Stimulated activated CD4-positive, alpha-beta T cell treated with anti-CD3 and anti-CD28 coated beads, Interleukin-1b, Interleukin-23, amount 100 ng/mL, for 1 hour (primary cell): ENCODE measurements at regions not wholly inside any gene's neighbourhood (a gene's known extent, or its start where the extent isn't known, plus 50 kb on each side); places are given as distances from the start of the nearest gene placed in this dataset.
"Not testable (repeated sequence)": the region's sequence is repeated elsewhere in the genome, so short reads cannot be mapped to it uniquely, and the experiment has no call there.

ENCODE experiments used
- DNase-seq, 2 donors: peaks; one replicate each; pipeline ENCODE4 v3.0.0-alpha.2; 2020; ENCODE audit warnings: low read depth in 2 of 2

- no peak for DNase-seq
These were observed 52.4 kb upstream of the GNAI1 start for GRCh38 chr7:80082213-80082612.

- no peak for DNase-seq
These were observed 55.7 kb upstream of the GNAI1 start for GRCh38 chr7:80078886-80079285.

- no peak for DNase-seq
These were observed 56.4 kb upstream of the GNAI1 start for GRCh38 chr7:80078159-80078731.

- no peak for DNase-seq
These were observed 64.2 kb upstream of the GNAI1 start for GRCh38 chr7:80070391-80070790.

- DNase-seq: no peak
These were observed 68.0 kb upstream of the GNAI1 start for GRCh38 chr7:80066639-80067038.

- no peak for DNase-seq
These were observed 70.8 kb upstream of the GNAI1 start for GRCh38 chr7:80063834-80064233.

- DNase-seq: no peak
These were observed 74.3 kb upstream of the GNAI1 start for GRCh38 chr7:80060218-80060806.

GRCh38 chr7:80057488-80057887 is 77.1 kb upstream of the GNAI1 start:
- DNase-seq: no peak

GRCh38 chr7:80054356-80054755 is 80.3 kb upstream of the GNAI1 start:
- no peak for DNase-seq

- no peak for DNase-seq
These were observed 81.5 kb upstream of the GNAI1 start for GRCh38 chr7:80053124-80053523.

GRCh38 chr7:80047856-80048459 is 86.7 kb upstream of the GNAI1 start:
- DNase-seq: no peak

GRCh38 chr7:80047032-80047431 is 87.6 kb upstream of the GNAI1 start:
- DNase-seq: no peak

GRCh38 chr7:80044796-80045195 is 89.8 kb upstream of the GNAI1 start:
- DNase-seq: no peak

GRCh38 chr7:80040752-80041151 is 93.9 kb upstream of the GNAI1 start:
- no peak for DNase-seq

GRCh38 chr7:80040335-80040734 is 94.3 kb upstream of the GNAI1 start:
- DNase-seq: no peak

- DNase-seq: no peak
These were observed 95.3 kb upstream of the GNAI1 start for GRCh38 chr7:80039251-80039884.

GRCh38 chr7:80037689-80038088 is 96.9 kb upstream of the GNAI1 start:
- DNase-seq: no peak

- DNase-seq: no peak
These were observed 98.5 kb upstream of the GNAI1 start for GRCh38 chr7:80036107-80036506.

- DNase-seq: no peak
These were observed 105.9 kb upstream of the GNAI1 start for GRCh38 chr7:80028717-80029116.

- no peak for DNase-seq
These were observed 106.9 kb upstream of the GNAI1 start for GRCh38 chr7:80027611-80028173.

GRCh38 chr7:80026766-80027165 is 107.9 kb upstream of the GNAI1 start:
- DNase-seq: no peak

GRCh38 chr7:80020277-80020676 is 114.4 kb upstream of the GNAI1 start:
- DNase-seq: not testable (repeated sequence)

GRCh38 chr7:80019809-80020207 is 114.8 kb upstream of the GNAI1 start:
- not testable (repeated sequence) for DNase-seq
